PFSK-1 (cell line): ENCODE measurements at regions not wholly inside any gene's neighbourhood (a gene's known extent, or its start where the extent isn't known, plus 50 kb on each side); places are given as distances from the start of the nearest gene placed in this dataset.

ENCODE experiments used
- POLR2AphosphoS5 ChIP-seq: IDR thresholded peaks from 2 replicates; pipeline ENCODE4 v1.6.1; 2012; ENCODE audit warnings: low read depth, mild to moderate bottlenecking, control low read depth, low read length, moderate library complexity
- SIN3A ChIP-seq: IDR thresholded peaks from 2 replicates; pipeline ENCODE4 v1.6.1; 2012; ENCODE audit warnings: mild to moderate bottlenecking, low read length, moderate library complexity, borderline replicate concordance; ENCODE audit not compliant: insufficient read depth

GRCh38 chr10:4385231-4385870 lies 440.7 kb upstream of the AKR1E2 start:
- TF ChIP-seq POLR2AphosphoS5 (no peak), SIN3A (no peak)
